ENCODE measurements at regions not wholly inside any gene's neighbourhood (a gene's known extent, or its start where the extent isn't known, plus 50 kb on each side); places are given as distances from the start of the nearest gene placed in this dataset.

DNA sequence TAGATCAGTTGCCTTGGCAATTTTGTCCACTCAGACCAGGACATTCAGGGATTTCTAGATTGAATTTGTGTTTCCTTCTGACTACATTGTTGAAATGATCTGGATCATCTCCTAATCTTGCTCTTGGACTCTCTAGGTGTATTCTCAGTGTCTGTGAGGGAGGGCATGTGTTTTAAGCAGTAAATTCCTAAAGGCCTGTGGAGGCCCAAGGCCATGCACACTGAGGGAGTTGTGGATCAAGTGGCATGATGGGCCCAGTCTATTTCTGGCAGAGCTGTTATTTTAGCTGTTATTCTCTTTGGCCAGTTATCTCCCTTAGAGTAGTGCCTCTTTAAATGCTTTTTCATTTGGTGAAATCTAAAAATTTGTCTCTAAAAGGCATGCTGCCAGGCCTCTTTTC, 144.9 kb downstream of the RPIA start:
- ChIA-PET CTCF (interaction anchor here (0.6 kb wide), 1 partner anchor 94 kb away, joined by 3 read pairs; no protein-coding TSS in a partner anchor), POLR2A (no interaction called here)
- no peak for DNase-seq (ENCODE audit: low read depth, low spot score)
- H3K4me3 ChIP-seq (ENCODE audit: low read depth, low read length) = no peak overlapping the region
- TF ChIP-seq, protein P1, sequence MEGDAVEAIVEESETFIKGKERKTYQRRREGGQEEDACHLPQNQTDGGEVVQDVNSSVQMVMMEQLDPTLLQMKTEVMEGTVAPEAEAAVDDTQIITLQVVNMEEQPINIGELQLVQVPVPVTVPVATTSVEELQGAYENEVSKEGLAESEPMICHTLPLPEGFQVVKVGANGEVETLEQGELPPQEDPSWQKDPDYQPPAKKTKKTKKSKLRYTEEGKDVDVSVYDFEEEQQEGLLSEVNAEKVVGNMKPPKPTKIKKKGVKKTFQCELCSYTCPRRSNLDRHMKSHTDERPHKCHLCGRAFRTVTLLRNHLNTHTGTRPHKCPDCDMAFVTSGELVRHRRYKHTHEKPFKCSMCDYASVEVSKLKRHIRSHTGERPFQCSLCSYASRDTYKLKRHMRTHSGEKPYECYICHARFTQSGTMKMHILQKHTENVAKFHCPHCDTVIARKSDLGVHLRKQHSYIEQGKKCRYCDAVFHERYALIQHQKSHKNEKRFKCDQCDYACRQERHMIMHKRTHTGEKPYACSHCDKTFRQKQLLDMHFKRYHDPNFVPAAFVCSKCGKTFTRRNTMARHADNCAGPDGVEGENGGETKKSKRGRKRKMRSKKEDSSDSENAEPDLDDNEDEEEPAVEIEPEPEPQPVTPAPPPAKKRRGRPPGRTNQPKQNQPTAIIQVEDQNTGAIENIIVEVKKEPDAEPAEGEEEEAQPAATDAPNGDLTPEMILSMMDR (IDR thresholded peaks at IDR 0.05; ENCODE audit: insufficient read depth, low read length, missing control alignments) = no peak

DNA sequence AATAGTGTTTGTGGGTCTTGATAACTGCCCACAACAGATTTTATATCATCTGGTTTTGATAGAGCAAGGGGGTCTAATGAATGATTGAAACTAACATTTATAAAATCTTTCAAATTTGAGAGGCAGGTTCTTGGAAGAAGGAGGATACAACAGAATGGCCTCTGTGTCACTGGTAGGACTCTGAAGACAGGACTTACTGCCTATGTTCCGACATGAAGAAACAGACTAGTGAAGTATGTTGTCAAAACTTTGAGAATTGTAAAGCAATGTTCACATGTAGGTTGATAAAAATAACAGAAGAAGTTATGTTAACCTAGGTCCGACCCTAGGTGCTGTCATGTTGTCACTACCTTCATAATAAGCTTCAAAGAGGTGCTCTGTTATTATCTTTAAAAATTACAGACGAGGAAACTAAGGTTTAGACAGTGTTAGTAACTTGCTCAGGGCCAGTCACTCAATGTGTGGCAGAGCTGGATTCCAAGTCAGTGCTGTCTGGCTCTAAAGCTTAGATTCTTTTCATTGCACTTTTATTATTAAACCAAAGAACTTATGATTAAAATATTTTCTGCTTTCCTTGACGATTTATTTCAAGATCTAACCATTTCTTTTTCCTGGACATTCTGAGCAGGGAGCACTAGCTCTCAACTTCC, 146.2 kb downstream of the RPIA start:
- TF ChIP-seq, protein P1 (IDR thresholded peaks at IDR 0.05; ENCODE audit: insufficient read depth, low read length, missing control alignments) = no peak
- no peak for DNase-seq (ENCODE audit: low read depth, low spot score)
- CTCF ChIA-PET = no interaction called here
- POLR2A ChIA-PET = no interaction called here
- H3K4me3 ChIP-seq (ENCODE audit: low read depth, low read length) = no peak overlapping the region

DNA sequence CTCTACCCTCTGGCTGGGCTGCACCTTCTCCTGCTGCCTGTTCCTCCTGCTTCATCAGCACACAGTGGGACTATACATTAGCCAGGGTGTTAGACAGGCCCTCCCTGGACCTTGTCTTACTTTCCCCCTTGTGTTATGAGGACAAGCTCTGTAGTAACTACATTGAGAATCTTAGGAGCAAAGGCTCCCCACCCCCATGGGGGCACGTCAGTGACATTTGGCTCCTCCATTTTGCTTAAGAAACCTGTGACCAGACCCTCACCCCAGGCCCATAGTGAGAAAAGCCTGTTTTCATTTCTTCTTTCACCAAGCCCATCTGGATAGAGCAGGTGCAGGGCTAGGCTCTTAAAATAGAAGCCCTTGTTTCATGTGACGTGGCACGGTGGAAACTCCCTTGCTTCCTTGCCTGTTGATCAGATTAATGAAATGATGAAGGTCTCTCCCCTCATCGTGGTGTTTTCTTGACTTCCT, 146.7 kb downstream of the RPIA start:
- POLR2A ChIA-PET = no interaction called here
- TF ChIP-seq, protein P1 (IDR thresholded peaks at IDR 0.05; ENCODE audit: insufficient read depth, low read length, missing control alignments) = no peak
- DNase-seq (ENCODE audit: low read depth, low spot score) = no peak
- CTCF ChIA-PET = no interaction called here
- no peak overlapping the region for H3K4me3 ChIP-seq (ENCODE audit: low read depth, low read length)

DNA sequence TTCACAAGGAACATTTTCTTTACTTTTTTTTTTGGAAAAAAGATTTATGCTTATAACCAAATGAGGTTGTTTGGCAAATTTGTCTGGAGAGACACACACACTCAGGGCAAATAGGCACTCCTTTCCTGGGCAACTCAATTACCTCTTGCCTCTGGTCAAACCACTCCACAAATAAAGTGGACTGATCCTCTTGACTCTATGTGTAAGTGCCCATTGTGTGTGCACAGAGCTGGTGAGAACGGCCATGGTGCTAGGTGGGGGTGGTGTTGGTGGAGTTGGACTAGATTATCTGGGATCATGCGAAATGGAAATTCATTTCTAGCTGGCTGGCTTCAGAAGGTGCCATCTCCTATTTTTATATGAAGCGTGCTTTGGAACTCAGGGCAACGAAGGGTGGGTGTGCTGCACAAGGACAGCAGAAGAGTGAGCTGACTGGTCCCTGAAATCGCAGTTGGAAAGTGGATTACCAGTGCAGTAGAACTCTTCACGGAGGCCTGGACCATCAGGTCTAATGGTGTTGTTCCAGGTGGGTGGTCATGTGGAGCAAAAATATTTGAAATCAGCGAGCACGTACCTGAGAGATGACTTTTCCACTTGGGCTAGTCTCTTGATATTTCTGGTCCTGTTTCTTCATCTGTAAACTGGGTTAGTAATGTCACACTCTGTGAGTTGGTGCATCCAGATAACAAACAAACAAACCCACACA, 149.9 kb downstream of the RPIA start:
- DNase-seq (ENCODE audit: low read depth, low spot score) = no peak
- no peak overlapping the region for H3K4me3 ChIP-seq (ENCODE audit: low read depth, low read length)
- TF ChIP-seq, protein P1 (IDR thresholded peaks at IDR 0.05; ENCODE audit: insufficient read depth, low read length, missing control alignments) = no peak
- CTCF ChIA-PET = no interaction called here
- POLR2A ChIA-PET = no interaction called here

DNA sequence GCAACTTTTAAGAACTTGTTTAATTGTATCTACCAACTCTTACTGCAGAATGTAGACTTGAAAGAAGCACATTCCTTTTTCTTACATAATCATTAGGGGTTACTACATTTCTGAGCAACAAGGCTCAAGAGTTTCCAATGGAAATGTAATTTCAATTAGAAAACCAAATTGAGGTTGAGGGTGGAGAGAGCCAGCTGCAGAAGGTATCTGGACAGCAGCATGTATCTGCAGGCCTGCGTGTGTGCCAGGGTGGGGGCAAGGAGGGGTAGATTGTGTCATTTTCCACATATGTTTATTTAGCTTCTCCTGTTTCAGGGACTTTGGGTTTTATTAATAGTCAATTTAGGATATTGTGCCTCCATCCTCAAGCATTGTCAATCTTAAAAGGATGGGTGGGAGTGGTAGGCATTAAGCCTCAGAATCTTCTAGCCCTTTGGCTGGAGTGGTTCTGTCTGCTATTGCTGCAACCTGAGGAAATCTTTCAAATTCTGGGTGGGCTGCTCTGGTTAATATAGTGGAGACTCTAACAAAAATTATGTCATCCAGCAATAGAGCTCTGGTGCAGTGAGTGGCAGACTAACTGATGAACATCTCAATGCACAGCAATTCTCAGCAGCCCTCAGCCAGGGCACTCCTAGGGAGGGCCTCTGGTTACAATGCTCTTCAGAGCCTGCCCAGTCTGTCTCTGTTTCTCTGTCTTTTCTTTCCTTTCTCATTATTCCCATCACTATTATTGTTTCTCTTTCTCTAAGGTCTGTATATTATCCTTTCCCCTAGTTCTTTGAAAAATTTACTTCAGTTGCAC, 151.4 kb downstream of the RPIA start:
- CTCF ChIA-PET = no interaction called here
- POLR2A ChIA-PET = no interaction called here
- DNase-seq (ENCODE audit: low read depth, low spot score) = no peak
- TF ChIP-seq, protein P1 (IDR thresholded peaks at IDR 0.05; ENCODE audit: insufficient read depth, low read length, missing control alignments) = no peak
- H3K4me3 ChIP-seq (ENCODE audit: low read depth, low read length) = no peak overlapping the region

DNA sequence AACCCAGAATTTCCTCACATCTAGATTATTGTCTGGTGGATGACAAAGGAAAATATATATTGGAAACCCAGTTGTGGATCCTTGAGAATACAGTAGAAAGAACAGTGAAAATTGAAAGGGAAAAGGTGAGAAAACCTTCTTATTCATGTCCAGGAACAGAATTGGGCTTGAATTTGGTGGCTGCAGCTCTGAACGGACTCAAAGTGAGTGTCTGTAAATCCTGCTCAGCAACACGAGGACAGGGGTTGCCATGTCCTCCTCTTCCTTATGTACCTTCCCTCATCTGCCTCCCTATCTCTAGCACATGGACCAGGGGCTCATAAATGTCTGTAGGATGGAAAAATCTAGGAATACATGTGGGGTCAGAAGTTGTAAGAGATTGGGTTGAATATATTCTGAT, 152.2 kb downstream of the RPIA start:
- POLR2A ChIA-PET = no interaction called here
- no peak overlapping the region for H3K4me3 ChIP-seq (ENCODE audit: low read depth, low read length)
- no peak for DNase-seq (ENCODE audit: low read depth, low spot score)
- CTCF ChIA-PET = no interaction called here
- TF ChIP-seq, protein P1 (IDR thresholded peaks at IDR 0.05; ENCODE audit: insufficient read depth, low read length, missing control alignments) = no peak

Data from AG04449 (cell line).